Naive B cell (primary cell): ENCODE measurements at regions not wholly inside any gene's neighbourhood (a gene's known extent, or its start where the extent isn't known, plus 50 kb on each side); places are given as distances from the start of the nearest gene placed in this dataset.
"Not testable (repeated sequence)": the region's sequence is repeated elsewhere in the genome, so short reads cannot be mapped to it uniquely, and the experiment has no call there.

Experiments
- ATAC-seq, 2 donors: fragments of 150-1000 bp; cut with Tn5 transposase; 2 replicates each; pipeline ENCODE4 v1.10.0; 2021; ENCODE audit warnings: low read depth in 2 of 2, mild to moderate bottlenecking in 2 of 2, moderate library complexity in 2 of 2
- DNase-seq: peaks from one replicate; pipeline ENCODE4 v3.0.0; 2022
- H3K27ac Mint-ChIP-seq, 6 donors: one replicate each; pipeline ENCODE4 v1.8.0; 2020 to 2022; ENCODE audit warnings: mild to moderate bottlenecking in 6 of 6, mixed read lengths in 6 of 6, moderate library complexity in 5 of 6, inconsistent platforms in 2 of 6
- H3K27me3 Mint-ChIP-seq, 3 donors: one replicate each; pipeline ENCODE4 v1.8.0; 2021 to 2022; ENCODE audit warnings: mixed read lengths in 3 of 3, mild to moderate bottlenecking in 1 of 3
- H3K36me3 Mint-ChIP-seq, 2 donors: one replicate each; pipeline ENCODE4 v1.8.0; 2020 to 2022; ENCODE audit warnings: mixed read lengths in 2 of 2, inconsistent platforms in 1 of 2, mild to moderate bottlenecking in 1 of 2
- H3K4me1 Mint-ChIP-seq, 3 donors: one replicate each; pipeline ENCODE4 v1.8.0; 2020 to 2022; ENCODE audit warnings: mixed read lengths in 3 of 3, inconsistent platforms in 1 of 3, mild to moderate bottlenecking in 1 of 3, moderate library complexity in 1 of 3
- H3K4me3 Mint-ChIP-seq, 8 donors: one replicate each; pipeline ENCODE4 v1.8.0; 2020 to 2022; ENCODE audit warnings: mild to moderate bottlenecking in 8 of 8, mixed read lengths in 8 of 8, moderate library complexity in 8 of 8, inconsistent platforms in 2 of 8
- H3K9me3 Mint-ChIP-seq, 7 donors: one replicate each; pipeline ENCODE4 v1.8.0; 2020 to 2022; ENCODE audit warnings: mixed read lengths in 7 of 7, mild to moderate bottlenecking in 5 of 7, inconsistent platforms in 2 of 7, moderate library complexity in 1 of 7

DNA sequence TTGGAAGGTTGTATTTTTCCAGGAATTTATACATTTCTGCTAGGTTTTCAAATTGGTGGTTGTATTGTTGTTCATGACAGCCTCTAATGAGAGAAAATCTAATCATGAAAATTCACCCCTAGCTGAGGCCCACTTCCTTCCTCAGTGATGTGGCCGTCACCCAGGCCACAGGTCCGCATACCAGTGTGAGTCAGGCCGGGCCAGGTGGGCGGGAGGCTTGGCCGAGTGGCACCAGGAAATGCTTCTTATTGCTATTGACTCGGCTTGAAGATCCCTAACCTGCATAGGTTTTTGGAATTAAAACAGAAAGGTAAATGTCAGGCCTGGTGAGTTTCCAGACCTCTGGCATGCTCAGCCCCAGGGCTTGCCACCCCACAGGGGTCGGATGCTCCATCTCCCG is 88.7 kb downstream of the SCGB2B2 start:
- H3K27me3 Mint-ChIP-seq, result peaks cover 4 to 41% (median 34%) of the 10 kb centered on the region in 3 donors
- no peak for ATAC-seq
- peaks cover 0 to 6% (median 0%) of the 10 kb centered on the region in 3 donors for H3K4me1 Mint-ChIP-seq
- H3K4me3 Mint-ChIP-seq, result no peak overlapping the region
- no peak for DNase-seq
- H3K9me3 Mint-ChIP-seq, result peaks cover 2 to 23% (median 15%) of the 10 kb centered on the region in 7 donors
- no peak overlapping the region for H3K27ac Mint-ChIP-seq
- H3K36me3 Mint-ChIP-seq, result peaks cover 0 to 41% of the 10 kb centered on the region in 2 donors

DNA sequence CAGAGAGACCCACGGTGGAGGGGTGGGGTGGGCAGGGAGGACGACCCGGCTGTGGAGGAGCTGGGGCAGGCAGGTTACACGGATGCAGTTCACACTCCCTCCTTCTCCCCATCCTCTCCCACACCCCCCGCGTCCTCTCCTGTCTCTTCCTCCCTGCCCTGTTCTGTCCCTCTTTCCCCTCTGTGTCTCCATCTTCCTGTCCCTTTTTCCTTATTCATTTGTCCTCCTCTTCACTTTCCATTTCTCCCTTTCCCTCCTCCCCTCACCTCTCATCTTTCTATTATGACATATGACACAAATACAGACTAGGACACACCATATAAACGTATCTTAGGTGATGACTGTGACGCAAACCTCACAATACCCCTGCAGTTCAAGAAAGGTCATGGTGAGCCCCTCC is 96.6 kb downstream of the SCGB2B2 start:
- ATAC-seq, result no peak
- no peak overlapping the region for H3K4me3 Mint-ChIP-seq
- peaks cover 0 to 28% of the 10 kb centered on the region in 2 donors for H3K36me3 Mint-ChIP-seq
- H3K4me1 Mint-ChIP-seq, result peaks cover 5% of the 10 kb centered on the region in 3 donors
- DNase-seq, result no peak
- H3K9me3 Mint-ChIP-seq, result peaks cover 4 to 14% (median 8%) of the 10 kb centered on the region in 7 donors
- peaks cover 4 to 53% (median 44%) of the 10 kb centered on the region in 3 donors for H3K27me3 Mint-ChIP-seq
- no peak overlapping the region for H3K27ac Mint-ChIP-seq

DNA sequence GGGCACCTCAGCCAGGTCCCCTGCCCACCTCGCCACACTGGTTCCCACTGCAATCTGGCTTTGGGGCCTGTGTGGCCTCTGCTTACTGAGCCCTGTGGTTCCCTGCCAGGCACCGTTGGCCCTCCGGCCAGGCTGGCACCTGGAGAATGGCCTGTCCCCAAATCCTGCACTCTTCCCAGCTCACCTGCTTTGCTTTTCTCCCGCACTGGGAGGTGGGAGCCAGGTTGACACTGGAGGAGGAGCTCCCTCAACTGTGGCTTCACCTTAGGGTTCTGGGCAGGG is 97.0 kb downstream of the SCGB2B2 start:
- DNase-seq (no peak), ATAC-seq (no peak)
- Mint-ChIP-seq H3K36me3 (peaks cover 0 to 28% of the 10 kb centered on the region in 2 donors), H3K4me3 (no peak overlapping the region), H3K27ac (no peak overlapping the region), H3K9me3 (peaks cover 5 to 14% (median 8%) of the 10 kb centered on the region in 7 donors), H3K27me3 (peaks cover 4 to 52% (median 41%) of the 10 kb centered on the region in 3 donors), H3K4me1 (peaks cover 5% of the 10 kb centered on the region in 3 donors)

DNA sequence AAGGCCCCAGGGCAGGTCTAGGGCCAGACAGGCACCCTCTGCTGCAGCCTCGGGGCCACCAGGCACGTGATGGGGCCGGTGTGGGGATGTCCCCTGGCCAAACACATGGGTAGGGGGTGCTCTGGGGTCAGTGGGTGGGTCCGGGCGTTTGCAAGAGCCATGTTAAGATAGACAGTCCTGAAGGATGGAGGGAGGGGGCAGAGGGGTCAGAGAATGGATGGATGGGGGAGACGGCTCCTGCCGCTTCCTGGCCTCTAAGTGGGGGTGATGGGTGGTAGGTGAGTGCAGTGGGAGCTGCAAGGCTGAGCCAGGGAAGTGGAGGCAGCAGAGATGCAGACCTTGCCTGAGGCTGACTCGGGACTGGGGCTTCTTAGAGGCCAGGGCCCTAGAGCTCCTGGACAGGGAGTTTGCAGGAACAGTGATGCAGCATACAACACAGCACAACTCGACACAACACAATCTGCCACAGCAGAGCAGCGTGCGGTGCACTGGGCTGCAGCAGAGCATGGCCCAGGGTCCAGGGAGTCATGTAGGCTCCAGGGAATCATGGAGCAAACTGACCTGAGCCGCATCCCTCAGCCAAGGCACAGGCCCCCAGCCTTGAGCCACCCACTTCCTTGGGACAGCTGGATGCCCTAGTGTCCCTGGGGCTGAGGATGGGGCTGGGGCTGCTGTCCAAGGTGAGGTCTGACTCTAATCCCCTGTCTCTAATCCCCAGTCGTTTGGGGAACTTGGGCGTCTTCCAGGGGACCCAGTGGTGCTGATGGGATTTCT is 97.5 kb downstream of the SCGB2B2 start:
- Mint-ChIP-seq H3K4me1 (peaks cover 5% of the 10 kb centered on the region in 3 donors), H3K4me3 (no peak overlapping the region), H3K27ac (no peak overlapping the region), H3K36me3 (peaks cover 0 to 23% of the 10 kb centered on the region in 2 donors), H3K9me3 (peaks cover 0 to 11% (median 8%) of the 10 kb centered on the region in 7 donors), H3K27me3 (peaks cover 4 to 46% (median 41%) of the 10 kb centered on the region in 3 donors)
- no peak for ATAC-seq
- no peak for DNase-seq

DNA sequence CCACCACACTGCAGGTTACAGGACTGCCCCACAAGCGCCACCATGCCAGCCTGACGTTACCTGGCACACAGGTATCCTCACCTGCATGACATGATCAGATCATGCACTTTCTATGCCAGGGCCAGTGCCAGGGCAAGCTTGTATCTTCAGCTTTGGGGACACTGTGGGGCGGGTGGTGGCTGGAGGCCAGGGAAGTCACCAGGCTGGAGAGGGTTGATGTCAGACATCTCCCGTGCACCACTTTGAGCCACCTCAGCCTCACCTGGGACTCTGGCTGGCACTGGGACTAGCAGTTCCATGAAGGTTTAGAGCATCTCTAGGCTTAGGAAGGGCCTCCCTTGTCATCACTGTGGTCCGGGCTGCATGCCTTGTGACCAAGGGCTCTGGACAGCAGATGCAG is 97.2 kb downstream of the WTIP start:
- DNase-seq, result no peak
- H3K4me1 Mint-ChIP-seq, result peaks cover 5% of the 10 kb centered on the region in 3 donors
- no peak overlapping the region for H3K27ac Mint-ChIP-seq
- peaks cover 4 to 15% (median 7%) of the 10 kb centered on the region in 7 donors for H3K9me3 Mint-ChIP-seq
- H3K4me3 Mint-ChIP-seq, result no peak overlapping the region
- peaks cover 0 to 16% of the 10 kb centered on the region in 2 donors for H3K36me3 Mint-ChIP-seq
- no peak for ATAC-seq
- H3K27me3 Mint-ChIP-seq, result peaks cover 4 to 45% (median 41%) of the 10 kb centered on the region in 3 donors

DNA sequence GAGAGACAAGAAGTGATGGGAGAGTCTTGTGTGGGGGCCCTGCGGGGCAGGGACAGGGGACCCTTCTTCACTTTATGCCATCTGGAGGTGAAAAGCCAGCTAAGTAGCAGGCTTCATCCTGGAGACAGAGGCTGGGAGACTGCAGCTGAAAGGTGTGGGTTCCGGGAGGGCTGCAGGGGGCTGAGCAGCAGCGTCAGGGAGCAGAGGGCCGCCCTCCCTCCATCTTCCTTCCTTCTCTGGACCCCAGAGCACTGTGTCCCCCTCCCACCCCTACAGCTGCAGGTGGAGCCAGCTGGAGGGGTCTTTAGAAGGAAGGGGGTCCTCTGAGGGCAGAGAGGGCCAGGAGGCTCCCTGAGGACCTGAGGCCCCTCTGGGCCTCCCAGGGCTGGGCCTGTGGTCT is 96.6 kb downstream of the WTIP start:
- Mint-ChIP-seq H3K9me3 (peaks cover 3 to 16% (median 10%) of the 10 kb centered on the region in 7 donors), H3K27me3 (peaks cover 4 to 45% (median 41%) of the 10 kb centered on the region in 3 donors), H3K27ac (no peak overlapping the region), H3K4me3 (peak overlapping the region in 1 of 8 donors; percentile 10), H3K4me1 (peaks cover 5% of the 10 kb centered on the region in 3 donors), H3K36me3 (peaks cover 0 to 16% of the 10 kb centered on the region in 2 donors)
- DNase-seq (no peak), ATAC-seq (no peak)

DNA sequence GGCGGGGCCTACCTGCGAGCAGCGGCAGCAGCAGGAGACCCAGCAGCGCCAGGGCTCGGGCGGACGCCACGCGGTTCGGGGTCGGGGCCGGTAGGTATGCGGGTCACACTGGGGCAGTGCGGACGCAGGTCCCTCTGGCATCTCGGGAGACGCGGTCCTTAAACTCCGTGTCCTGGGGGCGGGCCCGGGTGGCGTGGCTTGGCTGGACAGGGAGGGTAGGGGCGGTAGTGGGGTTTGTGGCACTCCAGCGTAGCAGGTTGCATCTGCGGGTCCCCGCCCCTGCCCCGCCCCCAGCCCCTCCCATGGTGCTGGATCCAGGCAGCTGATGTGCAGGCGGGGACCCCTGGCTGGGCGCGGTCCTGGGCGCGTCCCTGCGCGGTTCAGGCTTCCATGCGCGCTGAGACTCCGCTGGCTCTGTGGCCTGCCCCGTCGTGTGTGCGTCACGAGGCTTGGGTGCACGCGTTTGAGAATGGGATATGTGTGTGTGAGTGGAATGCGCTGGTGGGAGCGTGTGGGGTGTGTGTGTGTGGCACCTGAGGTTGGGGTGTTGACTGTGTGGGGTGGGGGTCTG is 96.1 kb downstream of the WTIP start:
- H3K4me1 Mint-ChIP-seq, result peaks cover 5% of the 10 kb centered on the region in 3 donors
- H3K27me3 Mint-ChIP-seq, result peaks cover 4 to 45% (median 41%) of the 10 kb centered on the region in 3 donors
- H3K27ac Mint-ChIP-seq, result no peak overlapping the region
- no peak overlapping the region for H3K4me3 Mint-ChIP-seq
- peaks cover 8 to 18% (median 16%) of the 10 kb centered on the region in 7 donors for H3K9me3 Mint-ChIP-seq
- peaks cover 0 to 16% of the 10 kb centered on the region in 2 donors for H3K36me3 Mint-ChIP-seq
- DNase-seq (no peak), ATAC-seq (no peak)

DNA sequence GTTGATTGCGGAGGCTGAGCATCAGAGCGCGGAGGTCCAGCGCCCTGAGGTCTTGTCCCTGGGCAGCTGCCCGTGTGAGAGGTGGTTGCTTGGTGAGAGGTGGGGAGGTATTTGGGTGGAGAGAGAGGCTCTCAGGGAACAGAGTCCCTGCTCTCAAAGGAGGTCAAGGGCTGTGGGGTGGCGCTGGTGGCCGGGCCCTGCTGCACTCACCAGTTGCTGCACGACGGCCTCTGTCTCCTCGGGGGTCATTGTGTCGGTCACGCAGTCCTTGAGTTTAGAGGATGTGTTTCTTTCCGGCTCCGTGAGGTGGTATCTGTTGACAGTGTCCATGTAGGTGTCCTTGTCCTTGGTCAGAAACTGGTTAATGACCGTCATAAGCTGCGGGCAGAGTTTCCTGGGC is 95.5 kb downstream of the WTIP start:
- no peak for ATAC-seq
- H3K36me3 Mint-ChIP-seq, result peaks cover 0 to 16% of the 10 kb centered on the region in 2 donors
- no peak overlapping the region for H3K4me3 Mint-ChIP-seq
- H3K27me3 Mint-ChIP-seq, result peaks cover 4 to 45% (median 41%) of the 10 kb centered on the region in 3 donors
- peak overlapping the region in 1 of 6 donors; percentile 47 for H3K27ac Mint-ChIP-seq
- H3K4me1 Mint-ChIP-seq, result peaks cover 5% of the 10 kb centered on the region in 3 donors
- peaks cover 13 to 23% (median 16%) of the 10 kb centered on the region in 7 donors for H3K9me3 Mint-ChIP-seq
- no peak for DNase-seq

DNA sequence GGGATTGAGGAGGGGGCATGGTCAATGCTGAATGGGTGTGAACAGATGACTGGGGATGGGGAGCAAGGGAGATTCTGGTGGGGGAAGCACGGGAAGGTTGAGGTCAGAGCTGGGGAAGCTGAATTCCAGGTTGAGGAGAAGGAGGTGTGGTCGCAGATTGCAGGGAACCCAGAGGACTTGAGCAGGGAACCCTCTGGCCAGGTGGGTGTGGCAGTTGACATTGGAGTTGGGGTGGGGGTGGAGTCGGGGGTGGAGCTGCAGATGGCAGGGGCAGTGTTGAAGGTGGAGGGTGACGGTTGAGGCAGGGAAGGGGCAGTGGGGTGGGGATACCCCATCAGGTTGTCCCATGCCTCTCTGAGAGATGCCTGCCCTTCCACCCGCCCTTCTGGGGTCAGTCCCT is 94.7 kb downstream of the WTIP start:
- H3K27ac Mint-ChIP-seq, result peak overlapping the region in 1 of 6 donors; percentile 20
- H3K4me1 Mint-ChIP-seq, result peaks cover 5% of the 10 kb centered on the region in 3 donors
- H3K27me3 Mint-ChIP-seq, result peaks cover 3 to 45% (median 41%) of the 10 kb centered on the region in 3 donors
- peaks cover 0 to 16% of the 10 kb centered on the region in 2 donors for H3K36me3 Mint-ChIP-seq
- H3K9me3 Mint-ChIP-seq, result peaks cover 13 to 26% (median 17%) of the 10 kb centered on the region in 7 donors
- ATAC-seq (no peak), DNase-seq (no peak)
- no peak overlapping the region for H3K4me3 Mint-ChIP-seq

DNA sequence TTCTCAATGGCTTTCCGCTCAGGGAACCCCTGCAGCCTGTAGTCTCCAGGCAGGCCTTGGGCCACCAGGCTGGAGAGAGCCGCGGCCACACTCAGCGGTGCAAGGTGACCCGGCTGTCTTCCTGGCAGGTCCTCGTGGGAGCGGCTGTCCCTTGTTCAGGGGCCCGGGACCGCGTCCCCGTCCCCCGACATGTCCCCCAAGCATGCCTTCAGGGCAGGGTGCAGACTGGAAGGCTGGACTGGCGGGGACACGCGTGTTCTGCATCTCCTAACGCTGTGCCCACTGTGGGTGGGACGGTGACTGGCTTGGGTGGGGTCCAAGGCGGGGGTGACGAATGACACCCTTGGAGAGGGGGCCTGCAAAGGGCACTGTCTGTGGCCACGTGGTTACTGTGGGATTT is 93.6 kb downstream of the WTIP start:
- ATAC-seq, result no peak

DNA sequence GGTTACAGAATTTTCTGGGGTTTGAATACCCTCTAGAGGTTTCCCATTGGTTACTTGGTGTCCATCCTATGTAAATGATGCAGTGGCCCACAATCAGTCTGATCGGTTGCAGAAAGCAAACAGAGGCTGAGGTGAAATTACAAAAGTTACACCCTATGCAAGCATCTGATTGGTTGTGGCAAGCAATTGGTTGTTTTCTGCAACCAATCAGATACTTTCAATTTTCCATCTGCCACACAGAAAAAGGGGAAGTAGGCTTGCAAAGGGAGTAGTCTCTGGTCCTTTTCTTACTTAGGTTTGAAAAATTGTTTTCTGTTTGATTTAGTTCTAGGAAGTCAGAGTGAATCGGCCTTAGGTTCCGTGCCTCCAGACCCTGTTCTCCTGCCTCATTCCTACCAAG is 93.1 kb downstream of the WTIP start:
- Mint-ChIP-seq H3K27ac (no peak overlapping the region), H3K36me3 (peaks cover 0 to 16% of the 10 kb centered on the region in 2 donors), H3K4me3 (no peak overlapping the region), H3K4me1 (peaks cover 5% of the 10 kb centered on the region in 3 donors), H3K9me3 (peaks cover 16 to 42% (median 26%) of the 10 kb centered on the region in 7 donors), H3K27me3 (peaks cover 0 to 36% (median 33%) of the 10 kb centered on the region in 3 donors)
- no peak for DNase-seq
- ATAC-seq, result no peak

More for the DNA sequence above, 93.6 kb downstream of the WTIP start:
- no peak for DNase-seq
- no peak overlapping the region for H3K4me3 Mint-ChIP-seq
- no peak overlapping the region for H3K27ac Mint-ChIP-seq
- H3K27me3 Mint-ChIP-seq, result peaks cover 0 to 38% (median 34%) of the 10 kb centered on the region in 3 donors
- peaks cover 16 to 37% (median 24%) of the 10 kb centered on the region in 7 donors for H3K9me3 Mint-ChIP-seq
- H3K4me1 Mint-ChIP-seq, result peaks cover 5% of the 10 kb centered on the region in 3 donors
- peaks cover 0 to 16% of the 10 kb centered on the region in 2 donors for H3K36me3 Mint-ChIP-seq

DNA sequence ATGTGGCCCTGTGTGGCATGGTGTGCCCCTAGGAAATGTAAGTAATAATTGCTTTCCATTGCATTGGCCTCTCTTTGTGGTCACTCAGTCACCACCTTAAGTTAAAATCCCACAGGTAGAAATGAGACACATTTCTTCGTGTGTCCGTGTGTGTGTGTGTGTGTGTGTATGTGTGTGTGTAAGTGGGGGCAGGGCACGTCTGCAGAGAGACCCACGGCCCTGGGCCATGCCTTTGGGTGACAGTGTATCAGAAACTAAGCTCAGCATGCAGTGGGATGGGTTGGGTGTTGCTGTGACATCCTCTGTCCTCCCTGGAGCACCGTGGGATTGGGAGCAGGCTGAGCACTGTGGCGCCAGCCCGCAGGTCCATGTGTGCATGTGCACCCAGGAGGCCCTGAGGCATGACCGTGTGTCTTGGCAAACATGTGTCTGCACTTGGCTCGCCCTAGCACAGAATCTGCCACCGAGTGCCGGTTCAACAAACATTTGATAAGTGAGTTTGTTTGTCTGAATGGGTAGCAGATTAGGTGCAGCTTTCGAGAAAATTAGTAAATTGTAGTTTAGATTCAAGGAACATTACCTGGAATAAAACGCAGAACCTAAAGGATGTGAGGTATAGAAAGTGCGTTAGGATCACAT is 91.8 kb downstream of the WTIP start:
- H3K27me3 Mint-ChIP-seq, result peaks cover 0 to 26% (median 21%) of the 10 kb centered on the region in 3 donors
- ATAC-seq, result no peak
- H3K27ac Mint-ChIP-seq, result no peak overlapping the region
- peaks cover 18 to 53% (median 34%) of the 10 kb centered on the region in 7 donors for H3K9me3 Mint-ChIP-seq
- H3K4me3 Mint-ChIP-seq, result no peak overlapping the region
- H3K36me3 Mint-ChIP-seq, result peaks cover 0 to 24% of the 10 kb centered on the region in 2 donors
- no peak for DNase-seq
- H3K4me1 Mint-ChIP-seq, result peaks cover 5% of the 10 kb centered on the region in 3 donors

DNA sequence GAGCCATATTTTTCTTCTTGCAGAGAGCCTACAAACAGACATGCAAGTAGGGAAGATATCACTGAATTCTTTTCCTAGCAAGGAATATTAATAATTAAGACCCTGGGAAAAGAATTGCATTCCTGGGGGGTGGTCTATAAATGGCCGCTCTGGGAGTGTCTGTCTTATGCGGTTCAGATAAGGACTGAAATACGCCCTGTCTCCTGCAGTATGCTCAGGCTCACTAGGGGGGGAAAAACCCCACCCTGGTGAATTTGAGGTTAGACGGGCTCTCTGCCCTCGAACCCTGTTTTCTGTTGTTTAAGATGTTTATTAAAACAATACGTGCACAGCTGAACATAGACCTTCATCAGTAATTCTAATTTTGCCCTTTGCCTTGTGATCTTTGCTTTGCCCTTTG is 88.6 kb downstream of the WTIP start:
- peak overlapping the region in 1 of 8 donors; percentile 15 for H3K4me3 Mint-ChIP-seq
- not testable (repeated sequence) for H3K27ac Mint-ChIP-seq, DNase-seq, H3K4me1 Mint-ChIP-seq, ATAC-seq
- H3K27me3 Mint-ChIP-seq, result peaks cover 0 to 19% (median 5%) of the 10 kb centered on the region in 3 donors
- peaks cover 0 to 20% of the 10 kb centered on the region in 2 donors for H3K36me3 Mint-ChIP-seq
- H3K9me3 Mint-ChIP-seq, result peaks cover 10 to 73% (median 48%) of the 10 kb centered on the region in 7 donors
